Natural killer cell (primary cell): ENCODE measurements at regions not wholly inside any gene's neighbourhood (a gene's known extent, or its start where the extent isn't known, plus 50 kb on each side); places are given as distances from the start of the nearest gene placed in this dataset.

ENCODE experiments used
- ATAC-seq, 3 donors: fragments of 150-1000 bp in 2 of 3; fragments of 200-7000 bp in 1 of 3; cut with Tn5 transposase; 1 replicate in 1 of 3; 2 replicates in 2 of 3; pipeline ENCODE4 v1.10.0; 2021; ENCODE audit warnings: mild to moderate bottlenecking in 2 of 3, moderate library complexity in 2 of 3
- DNase-seq, 2 donors: peaks; one replicate each; pipeline versions ENCODE4 v3.0.0 to v3.0.0-alpha.2; 2013 to 2021; ENCODE audit warnings: mixed read lengths in 1 of 2
- H3K27ac ChIP-seq: one replicate; pipeline ENCODE4 v1.5.1; 2013; ENCODE audit warnings: mild to moderate bottlenecking, low read length
- H3K27me3 ChIP-seq: one replicate; pipeline ENCODE4 v1.6.1; 2013; ENCODE audit warnings: low read length; ENCODE audit not compliant: control insufficient read depth, insufficient read depth
- H3K36me3 ChIP-seq: one replicate; pipeline ENCODE4 v1.6.1; 2013; ENCODE audit warnings: low read length; ENCODE audit not compliant: control insufficient read depth, insufficient read depth
- H3K4me1 ChIP-seq: one replicate; pipeline ENCODE4 v1.6.1; 2013; ENCODE audit warnings: low read length; ENCODE audit not compliant: control insufficient read depth, insufficient read depth
- H3K4me3 ChIP-seq: one replicate; pipeline ENCODE4 v1.5.1; 2013; ENCODE audit warnings: low read length
- H3K9me3 ChIP-seq: one replicate; pipeline ENCODE4 v1.6.1; 2013; ENCODE audit warnings: low read length; ENCODE audit not compliant: control insufficient read depth, insufficient read depth
- H3K27ac Mint-ChIP-seq, 2 donors: one replicate each; pipeline ENCODE4 v1.8.0; 2022; ENCODE audit warnings: mild to moderate bottlenecking in 2 of 2, mixed read lengths in 2 of 2, moderate library complexity in 1 of 2
- H3K27me3 Mint-ChIP-seq, 2 donors: one replicate each; pipeline ENCODE4 v1.8.0; 2022; ENCODE audit warnings: low read depth in 2 of 2, mixed read lengths in 2 of 2
- H3K36me3 Mint-ChIP-seq: one replicate; pipeline ENCODE4 v1.8.0; 2022; ENCODE audit warnings: mixed read lengths
- H3K4me1 Mint-ChIP-seq, 2 donors: one replicate each; pipeline ENCODE4 v1.8.0; 2022; ENCODE audit warnings: mixed read lengths in 2 of 2
- H3K4me3 Mint-ChIP-seq: one replicate; pipeline ENCODE4 v1.8.0; 2022; ENCODE audit warnings: mild to moderate bottlenecking, moderate library complexity, mixed read lengths
- H3K9me3 Mint-ChIP-seq, 2 donors: one replicate each; pipeline ENCODE4 v1.8.0; 2022; ENCODE audit warnings: mixed read lengths in 2 of 2
- CTCF ChIP-seq: fragments of 200-600 bp; IDR thresholded peaks from one replicate; pipeline ENCODE4 v1.8.0; 2022; ENCODE audit warnings: antibody characterized with exemption
- WGBS: methylation state at CpG from one replicate; pipeline ENCODE4 v1.1.7; 2013; ENCODE audit warnings: missing lambda C conversion rate; ENCODE audit not compliant: insufficient coverage; 5-methylcytosine and 5-hydroxymethylcytosine counted together
- intact Hi-C: fragments of 100-400 bp; cut with micrococcal nuclease; formaldehyde crosslinking; loops from one replicate; pipeline ENCODE4 v1.14.2; 2022

DNA sequence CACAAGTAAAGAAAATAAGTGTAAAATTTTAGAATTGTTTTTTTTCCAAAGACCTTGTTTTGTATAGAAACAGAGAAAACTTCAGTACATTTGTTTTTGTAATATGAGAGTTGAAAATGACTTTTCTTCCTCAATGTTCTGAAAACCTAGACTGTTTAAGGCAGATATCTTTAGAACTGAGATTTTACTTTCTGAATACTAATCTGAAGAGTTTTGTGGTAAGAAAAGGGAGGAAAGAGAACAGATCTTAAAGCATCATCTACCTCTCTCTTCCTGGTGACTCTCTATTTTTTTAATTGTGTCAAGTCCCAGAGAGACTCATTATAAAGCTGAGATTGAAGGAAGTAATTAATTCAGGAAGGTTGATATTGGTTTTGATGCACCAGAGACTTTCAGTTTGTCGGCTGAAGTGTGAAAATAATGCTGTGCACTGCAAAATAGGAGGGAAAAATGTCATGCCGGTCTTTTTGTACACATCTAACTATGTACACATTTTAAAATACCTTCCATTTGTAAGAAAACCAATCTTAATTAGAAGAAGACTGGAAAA lies 142.1 kb upstream of the NAALADL2 start:
- H3K9me3 ChIP-seq: no peaks in the 10 kb centered on the region
- TF ChIP-seq CTCF: no peak
- H3K4me1 ChIP-seq: no peaks in the 10 kb centered on the region
- Mint-ChIP-seq H3K4me1 (no peaks in the 10 kb centered on the region), H3K27ac (no peak overlapping the region), H3K27me3 (no peaks in the 10 kb centered on the region), H3K36me3 (no peaks in the 10 kb centered on the region), H3K4me3 (no peak overlapping the region), H3K9me3 (peaks cover 4 to 9% of the 10 kb centered on the region in 2 donors)
- 60% methylated on average over 1 of the region's 2 CpGs for WGBS
- ATAC-seq: no peak
- H3K36me3 ChIP-seq: no peaks in the 10 kb centered on the region
- DNase-seq: no peak
- intact Hi-C loops: no loop called here
- H3K27ac ChIP-seq: no peak overlapping the region
- H3K27me3 ChIP-seq: no peaks in the 10 kb centered on the region
- no peak overlapping the region for H3K4me3 ChIP-seq

DNA sequence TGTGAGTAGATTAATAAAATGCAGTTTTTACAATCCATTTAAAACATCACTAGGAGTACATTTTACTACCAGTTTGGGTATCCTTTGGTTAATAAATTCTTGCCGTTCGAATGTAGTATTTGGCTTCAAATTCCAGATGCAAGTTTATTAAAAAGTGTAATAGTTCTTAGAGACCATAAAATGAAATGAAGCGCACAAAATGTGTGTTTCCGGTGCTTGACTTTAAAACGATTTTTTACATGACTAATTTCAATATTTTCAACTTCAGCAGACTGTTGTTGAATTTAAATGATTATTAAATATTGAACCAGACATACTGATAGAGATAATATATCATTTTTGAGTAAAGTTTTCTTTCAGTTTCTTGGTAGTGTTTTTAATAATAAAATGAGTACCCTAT lies 138.4 kb upstream of the NAALADL2 start:
- H3K27me3 ChIP-seq: no peaks in the 10 kb centered on the region
- H3K27ac Mint-ChIP-seq: no peak overlapping the region
- no peaks in the 10 kb centered on the region for H3K4me1 ChIP-seq
- H3K4me3 Mint-ChIP-seq: no peak overlapping the region
- ATAC-seq: no peak
- no peaks in the 10 kb centered on the region for H3K27me3 Mint-ChIP-seq
- TF ChIP-seq CTCF: no peak
- no peaks in the 10 kb centered on the region for H3K36me3 Mint-ChIP-seq
- H3K36me3 ChIP-seq: no peaks in the 10 kb centered on the region
- DNase-seq: no peak
- H3K9me3 Mint-ChIP-seq: peaks cover 6 to 10% of the 10 kb centered on the region in 2 donors
- no peak overlapping the region for H3K4me3 ChIP-seq
- 100% methylated on average over 2 of the region's 5 CpGs for WGBS
- H3K27ac ChIP-seq: no peak overlapping the region
- H3K9me3 ChIP-seq: no peaks in the 10 kb centered on the region
- no peaks in the 10 kb centered on the region for H3K4me1 Mint-ChIP-seq
- intact Hi-C loops: no loop called here

DNA sequence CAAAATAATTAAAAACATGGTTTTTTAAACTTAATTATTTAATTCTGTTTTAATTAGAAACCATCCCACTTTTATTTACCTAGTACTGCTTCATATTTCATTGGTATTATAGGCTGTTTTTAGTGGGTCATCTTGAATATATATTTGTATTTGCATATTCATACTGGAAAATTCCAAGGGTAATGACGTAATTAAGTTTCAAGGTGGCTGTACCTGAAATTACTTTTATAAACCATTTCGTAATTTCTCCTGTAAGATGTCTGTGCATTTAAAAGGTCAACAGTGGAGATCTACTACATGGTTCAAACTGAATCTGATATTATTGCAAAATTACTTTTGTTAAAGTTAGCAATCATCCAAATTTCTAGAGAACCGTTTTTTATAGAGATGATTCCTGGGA lies 133.8 kb upstream of the NAALADL2 start:
- TF ChIP-seq CTCF: no peak
- H3K4me1 Mint-ChIP-seq: no peaks in the 10 kb centered on the region

GRCh38 chr3:174737966-174738365 lies 121.2 kb upstream of the NAALADL2 start:
- Histone ChIP-seq H3K4me1 (no peaks in the 10 kb centered on the region), H3K4me3 (no peak overlapping the region), H3K27me3 (no peaks in the 10 kb centered on the region), H3K27ac (no peak overlapping the region), H3K36me3 (no peaks in the 10 kb centered on the region), H3K9me3 (peaks cover 19% of the 10 kb centered on the region)
- ATAC-seq: no peak
- 93% methylated on average over 2 of the region's 3 CpGs for WGBS
- Mint-ChIP-seq H3K27ac (no peak overlapping the region), H3K27me3 (no peaks in the 10 kb centered on the region), H3K36me3 (peaks cover 6% of the 10 kb centered on the region), H3K4me1 (no peaks in the 10 kb centered on the region), H3K9me3 (peaks cover 8 to 21% of the 10 kb centered on the region in 2 donors), H3K4me3 (no peak overlapping the region)
- intact Hi-C loops: no loop called here
- DNase-seq: no peak
- no peak for TF ChIP-seq CTCF

More for the DNA sequence above, 133.8 kb upstream of the NAALADL2 start:
- no peaks in the 10 kb centered on the region for H3K9me3 ChIP-seq
- no peaks in the 10 kb centered on the region for H3K36me3 ChIP-seq
- no peaks in the 10 kb centered on the region for H3K4me1 ChIP-seq
- no peaks in the 10 kb centered on the region for H3K27me3 Mint-ChIP-seq
- no peaks in the 10 kb centered on the region for H3K36me3 Mint-ChIP-seq
- no peak overlapping the region for H3K27ac ChIP-seq
- H3K27ac Mint-ChIP-seq: no peak overlapping the region
- ATAC-seq (no peak), DNase-seq (no peak)
- intact Hi-C loops: no loop called here
- no peak overlapping the region for H3K4me3 Mint-ChIP-seq
- no peaks in the 10 kb centered on the region for H3K27me3 ChIP-seq
- 65% methylated on average over 2 of the region's 3 CpGs for WGBS
- no peak overlapping the region for H3K4me3 ChIP-seq
- peaks cover 7 to 16% of the 10 kb centered on the region in 2 donors for H3K9me3 Mint-ChIP-seq
